ENCODE measurements at regions not wholly inside any gene's neighbourhood (a gene's known extent, or its start where the extent isn't known, plus 50 kb on each side); places are given as distances from the start of the nearest gene placed in this dataset.
"Not testable (repeated sequence)": the region's sequence is repeated elsewhere in the genome, so short reads cannot be mapped to it uniquely, and the experiment has no call there.

DNA sequence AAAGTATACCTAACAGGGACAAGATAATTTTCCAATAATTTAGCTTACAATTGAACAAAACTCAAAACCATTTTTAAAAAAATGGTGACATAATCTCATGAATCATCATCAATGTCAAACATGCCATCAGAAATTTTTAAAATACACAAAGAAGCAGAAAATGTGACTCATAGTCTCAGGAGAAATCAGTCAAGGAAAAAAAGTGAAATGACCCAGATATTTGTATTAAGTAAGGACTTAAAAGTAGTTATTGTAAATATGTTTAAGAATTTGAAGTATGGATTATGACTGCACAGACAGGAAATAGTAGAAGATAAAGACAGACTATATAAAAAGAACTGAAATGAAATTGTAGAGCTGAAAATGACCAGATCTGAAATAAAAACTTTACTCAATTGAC, 473.9 kb upstream of the SYT4 start:
- DNase-seq: no peak

GRCh38 chr18:43751835-43752234, 474.5 kb upstream of the SYT4 start:
- DNase-seq: no peak

DNA sequence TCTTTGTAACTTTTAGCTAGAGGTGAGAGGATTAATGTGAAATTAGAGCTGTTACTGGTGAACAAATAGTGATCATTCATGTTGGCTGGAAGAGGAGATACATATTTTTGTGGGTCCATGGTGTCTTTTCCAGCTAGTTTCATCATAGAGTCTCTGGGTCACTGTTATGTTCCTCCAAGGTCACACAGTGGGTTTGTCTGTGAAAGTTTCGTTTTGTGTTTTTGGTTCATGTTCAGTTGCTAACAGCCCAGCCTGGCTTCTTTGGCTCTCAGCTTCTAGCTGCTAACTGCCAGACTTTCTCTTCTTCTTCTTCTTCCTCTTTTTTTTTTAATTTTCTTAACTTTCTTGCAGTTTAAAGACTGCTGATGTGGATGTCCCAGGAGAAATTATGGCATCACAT, 480.0 kb upstream of the SYT4 start:
- DNase-seq: no peak

DNA sequence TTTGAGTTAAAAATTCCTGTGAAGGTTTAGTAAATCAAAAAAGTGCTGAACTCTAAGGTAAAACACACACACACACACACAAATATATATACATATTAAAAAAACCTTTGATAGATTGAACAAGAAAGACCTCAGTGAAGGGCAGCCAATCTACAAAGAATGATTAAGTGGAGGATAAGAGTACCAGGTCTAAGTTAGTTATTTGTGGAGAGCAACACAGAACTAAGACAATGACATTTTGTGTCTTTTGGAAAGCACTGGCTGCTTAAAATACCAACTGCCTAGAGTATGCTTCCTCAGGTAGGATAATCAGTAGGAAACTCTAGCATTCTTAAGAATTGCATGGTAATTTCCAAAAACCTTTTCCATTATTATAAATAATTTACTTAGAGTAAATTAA, 481.4 kb upstream of the SYT4 start:
- DNase-seq: no peak

GRCh38 chr18:43760010-43760409, 482.7 kb upstream of the SYT4 start:
- DNase-seq: no peak

DNA sequence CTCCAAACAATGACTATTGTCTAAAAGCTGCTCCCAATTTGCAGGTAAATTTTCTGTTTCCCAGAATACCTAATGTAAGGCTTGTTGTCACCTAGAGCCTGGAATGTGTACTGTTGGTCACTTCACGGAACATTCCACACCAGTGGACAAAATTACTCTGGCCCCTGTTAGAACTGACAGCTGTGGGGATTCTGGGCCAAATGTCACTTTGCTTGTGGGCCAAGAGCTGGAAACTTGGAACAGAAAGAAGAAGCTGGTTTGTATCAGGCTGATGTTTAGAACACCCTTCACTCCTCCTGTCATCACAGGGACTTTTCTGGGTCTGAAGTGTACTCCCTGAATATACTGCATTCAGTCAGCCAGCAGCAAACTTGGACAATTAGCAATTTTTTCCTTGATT, 495.6 kb upstream of the SYT4 start:
- DNase-seq: no peak

- no peak for DNase-seq
These were observed 497.2 kb upstream of the SYT4 start for GRCh38 chr18:43774497-43774896.

GRCh38 chr18:43775591-43775990, 498.3 kb upstream of the SYT4 start:
- no peak for DNase-seq

DNA sequence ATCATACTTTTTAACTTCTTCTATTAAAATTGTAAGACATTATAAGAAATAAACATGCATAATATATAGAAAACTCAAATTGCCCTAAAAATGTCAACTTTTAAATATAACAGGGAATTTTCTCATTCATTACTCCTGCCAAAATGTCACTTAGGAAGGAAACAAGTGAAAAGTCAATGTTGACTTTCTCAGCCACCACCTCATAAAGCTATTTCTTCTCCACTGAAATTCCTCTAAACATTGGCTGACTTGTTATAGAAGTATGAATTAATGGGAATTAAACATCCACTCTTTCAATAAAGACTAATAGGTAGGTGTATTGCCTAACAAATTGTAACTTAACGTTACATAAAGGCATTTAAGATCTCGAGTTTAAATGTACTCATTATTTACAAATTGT, 499.7 kb upstream of the SYT4 start:
- no peak for DNase-seq

- DNase-seq: no peak
These were observed 500.5 kb upstream of the SYT4 start for GRCh38 chr18:43777636-43778304.

DNA sequence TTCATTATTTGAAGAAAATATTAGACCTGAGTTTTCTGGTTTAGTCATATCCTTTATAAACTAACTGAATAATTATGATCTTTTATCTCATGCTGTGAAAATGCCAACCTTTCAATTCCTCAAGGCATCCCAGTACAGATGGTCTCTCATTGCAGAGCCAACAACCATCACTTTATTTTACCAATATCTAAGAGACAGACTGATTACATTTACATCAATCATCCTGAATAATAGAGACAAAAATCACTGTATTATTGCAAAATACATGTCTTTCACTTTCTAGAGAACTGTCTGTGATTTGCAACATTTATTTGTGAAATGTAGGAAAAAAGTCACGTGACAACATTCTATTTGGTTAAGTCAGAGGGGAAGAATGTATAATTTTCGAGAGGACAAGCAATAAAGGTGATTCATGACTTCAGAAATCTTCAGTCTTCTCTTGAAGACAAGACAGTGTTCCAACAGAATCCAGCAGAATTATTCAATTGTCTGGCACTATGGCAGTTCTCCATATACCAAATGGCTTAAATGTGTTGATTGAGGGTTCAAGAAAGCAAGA, 503.6 kb upstream of the SYT4 start:
- no peak for DNase-seq

GRCh38 chr18:43785158-43785557, 507.9 kb upstream of the SYT4 start:
- no peak for DNase-seq

DNA sequence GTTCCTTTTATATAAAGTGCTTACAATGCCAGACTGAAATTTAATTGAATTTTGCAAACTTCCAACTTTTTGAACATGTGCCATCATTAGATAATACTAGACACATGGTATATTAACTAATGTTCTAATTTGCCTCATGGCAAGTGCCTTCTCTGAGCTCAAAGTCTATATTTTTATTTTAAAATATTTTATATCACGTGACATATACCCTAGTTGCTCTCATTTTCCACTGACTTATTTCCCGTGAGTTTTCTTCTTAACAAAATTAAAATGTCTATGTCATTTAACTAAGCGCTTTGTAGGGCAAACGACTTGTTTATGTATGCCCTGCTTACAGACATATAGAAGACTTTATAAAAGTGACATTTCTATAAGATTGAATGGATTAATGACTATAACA, 509.6 kb upstream of the SYT4 start:
- no peak for DNase-seq

DNA sequence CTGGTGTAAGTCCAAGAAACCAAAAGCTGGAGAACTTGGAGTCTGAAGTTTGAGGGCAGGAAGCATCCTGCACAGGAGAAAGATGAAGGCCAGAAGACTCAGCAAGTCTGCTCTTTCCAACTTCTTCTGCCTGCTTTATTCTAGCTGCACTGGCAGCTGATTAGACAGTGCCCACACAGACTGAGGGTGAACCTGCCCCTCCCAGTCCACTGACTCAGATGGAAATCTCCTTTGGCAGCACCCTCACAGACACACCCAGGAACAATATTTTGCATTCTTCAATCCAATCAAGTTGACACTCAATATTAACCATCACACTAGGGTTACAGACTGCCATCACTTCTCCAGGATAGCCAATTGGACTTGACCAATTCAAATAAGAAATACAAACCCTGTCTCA, 510.4 kb upstream of the SYT4 start:
- DNase-seq: not testable (repeated sequence)

GRCh38 chr18:43789234-43790000, 512.1 kb upstream of the SYT4 start:
- DNase-seq: no peak

DNA sequence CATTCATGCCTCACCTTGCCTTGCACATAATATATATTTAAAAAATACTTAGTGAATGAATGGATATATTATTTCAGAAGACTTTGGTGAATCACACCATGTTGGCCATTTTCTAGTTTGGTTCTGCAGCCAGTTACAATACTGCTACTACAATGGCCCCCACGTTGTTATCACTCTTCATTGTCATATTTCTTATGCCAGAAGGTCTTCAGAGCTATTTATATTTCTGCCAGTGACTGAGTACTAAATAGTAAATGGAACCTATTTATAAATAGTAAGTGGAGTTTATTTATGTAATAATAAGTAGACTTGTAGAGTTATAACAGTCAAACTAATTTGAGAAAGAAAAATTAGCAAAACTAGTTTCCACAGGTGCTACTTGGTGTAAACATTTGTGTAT, 516.6 kb upstream of the SYT4 start:
- DNase-seq: no peak

DNA sequence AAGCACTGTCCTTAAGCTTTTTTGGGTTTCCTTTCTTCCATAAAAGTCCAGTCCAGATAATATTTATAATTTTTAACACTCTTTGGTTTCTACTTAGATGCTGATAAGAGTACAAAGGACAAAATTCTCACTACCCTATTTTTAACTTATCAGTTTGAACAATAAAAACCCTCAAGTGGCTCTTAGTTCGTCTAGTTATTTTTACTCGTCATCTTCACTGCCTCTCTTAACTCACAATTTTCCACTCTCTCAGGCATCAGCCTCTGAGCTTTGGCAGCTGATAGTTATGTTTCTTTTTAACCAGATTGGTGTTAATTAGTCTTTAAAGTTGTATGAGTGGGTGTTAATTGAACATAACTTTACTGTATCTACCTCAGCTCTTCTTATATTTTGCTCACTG, 517.1 kb upstream of the SYT4 start:
- no peak for DNase-seq

- DNase-seq: no peak
These were observed 520.1 kb upstream of the SYT4 start for GRCh38 chr18:43797347-43797746.

- DNase-seq: no peak
These were observed 523.3 kb upstream of the SYT4 start for GRCh38 chr18:43800584-43800983.

DNA sequence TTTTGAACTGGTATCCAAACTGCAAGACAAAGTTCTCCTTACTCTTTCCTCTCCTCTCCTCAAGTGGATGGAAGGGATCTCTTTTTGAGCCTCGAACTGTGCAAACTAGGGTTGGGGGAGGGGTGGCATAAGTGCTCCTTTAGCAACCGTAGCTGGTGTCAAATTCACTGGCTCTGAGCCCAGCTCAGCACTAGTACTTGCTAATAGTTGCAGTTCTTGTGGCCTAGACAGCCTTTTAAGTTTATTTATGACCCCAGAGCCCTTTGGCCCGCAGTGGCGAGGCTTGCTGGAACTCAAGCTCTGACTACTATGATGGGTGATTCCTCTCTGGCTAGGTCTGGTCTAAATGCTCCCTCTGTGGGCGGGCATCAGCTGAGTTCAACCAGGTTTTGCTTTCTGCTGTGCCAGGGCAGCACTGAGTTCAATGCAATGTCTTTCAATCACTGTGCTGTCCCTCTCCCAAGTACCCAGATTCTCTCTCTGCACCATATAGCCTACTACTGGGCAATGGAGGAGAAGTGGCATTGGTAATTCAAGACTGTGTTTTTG, 528.4 kb upstream of the SYT4 start:
- peak; percentile 39 for DNase-seq

DNA sequence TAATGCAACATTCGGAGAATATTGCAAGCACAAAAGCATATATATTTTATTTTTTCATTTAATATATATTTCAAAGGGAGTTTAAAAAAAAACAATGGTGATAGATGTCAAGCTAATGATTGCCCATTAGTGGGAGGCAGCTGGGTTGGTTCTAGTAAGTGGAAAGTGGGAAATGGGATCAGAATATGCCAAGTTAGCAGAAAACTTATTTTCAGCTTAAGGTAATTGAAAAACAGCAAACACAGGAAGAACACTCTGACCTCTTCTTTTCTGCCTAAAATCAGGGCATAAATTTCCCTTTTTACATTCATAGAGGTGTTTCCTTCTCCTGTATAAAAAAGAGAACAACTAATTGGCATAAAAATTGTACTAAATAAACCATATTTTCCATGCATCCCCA, 535.3 kb upstream of the SYT4 start:
- no peak for DNase-seq

DNA sequence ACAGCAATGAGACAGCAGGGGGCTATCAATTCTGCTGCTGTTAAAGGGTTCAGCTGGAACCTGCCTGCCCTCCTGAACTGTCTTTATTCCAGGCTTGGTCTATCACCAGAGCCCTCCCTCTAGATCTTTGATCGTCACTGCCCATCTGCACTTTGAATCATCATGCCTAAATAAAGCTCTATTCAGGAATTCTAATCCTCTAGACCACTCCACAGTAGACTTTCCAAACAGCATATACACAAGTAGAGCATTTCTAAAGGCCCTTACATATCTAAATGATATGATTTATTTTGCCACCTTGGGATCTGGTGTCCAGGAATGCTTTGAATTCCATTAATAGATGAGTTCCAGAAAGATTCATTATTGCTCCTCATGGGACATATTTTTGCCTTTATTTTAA, 542.1 kb upstream of the SYT4 start:
- DNase-seq: no peak

DNA sequence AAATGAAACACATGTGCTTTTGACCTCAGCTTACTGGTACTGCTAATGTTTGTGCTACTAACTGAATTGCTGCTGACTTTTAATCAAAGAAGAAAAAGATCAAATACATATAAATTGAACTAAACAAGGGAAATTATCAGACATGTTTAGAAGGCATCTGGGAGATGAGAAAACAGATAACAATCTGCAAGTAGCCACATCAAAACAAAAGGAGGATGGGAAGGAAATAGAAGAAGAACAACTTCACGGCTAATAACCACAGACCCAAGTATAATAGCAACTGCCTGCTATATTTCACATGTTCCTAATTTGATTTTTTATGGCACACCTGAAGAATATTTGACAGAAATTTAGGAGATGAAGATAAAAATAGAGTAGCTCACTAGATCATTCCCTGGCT, 542.6 kb upstream of the SYT4 start:
- DNase-seq: no peak

DNA sequence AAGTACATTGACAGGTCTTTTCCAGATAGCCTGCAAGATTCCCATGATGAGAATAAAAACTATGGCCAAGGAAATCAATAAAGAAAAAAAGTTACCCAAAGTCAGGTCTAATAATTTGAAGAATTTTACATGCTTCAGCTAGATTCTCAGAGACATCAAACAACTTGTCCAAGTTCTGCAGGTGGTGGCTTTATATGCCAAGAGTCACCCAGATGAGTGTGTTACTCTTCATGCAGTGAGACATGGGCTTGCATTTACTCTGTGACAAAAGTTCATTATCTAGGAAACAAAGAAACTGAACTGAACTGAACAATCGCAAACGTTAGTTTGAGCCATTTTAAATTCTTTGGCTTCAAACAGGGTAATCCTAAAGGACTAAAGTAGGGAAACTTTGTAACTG, 548.5 kb upstream of the SYT4 start:
- DNase-seq: no peak
